Fibroblast of pulmonary artery (primary cell): ENCODE measurements at regions not wholly inside any gene's neighbourhood (a gene's known extent, or its start where the extent isn't known, plus 50 kb on each side); places are given as distances from the start of the nearest gene placed in this dataset.

Experiments used
- DNase-seq: peaks from one replicate; pipeline ENCODE4 v3.0.0-alpha.2; 2010; ENCODE audit warnings: low read depth
- H3K4me3 ChIP-seq: replicated peaks from 2 replicates; pipeline ENCODE4 v1.5.1; 2011; ENCODE audit warnings: low read depth, mild to moderate bottlenecking, control low read depth, low read length, moderate library complexity
- CTCF ChIP-seq: IDR thresholded peaks from 2 replicates; pipeline ENCODE4 v1.5.1; 2011; ENCODE audit warnings: mild to moderate bottlenecking, control low read depth, low read length, inconsistent platforms; ENCODE audit errors: missing control alignments

DNA sequence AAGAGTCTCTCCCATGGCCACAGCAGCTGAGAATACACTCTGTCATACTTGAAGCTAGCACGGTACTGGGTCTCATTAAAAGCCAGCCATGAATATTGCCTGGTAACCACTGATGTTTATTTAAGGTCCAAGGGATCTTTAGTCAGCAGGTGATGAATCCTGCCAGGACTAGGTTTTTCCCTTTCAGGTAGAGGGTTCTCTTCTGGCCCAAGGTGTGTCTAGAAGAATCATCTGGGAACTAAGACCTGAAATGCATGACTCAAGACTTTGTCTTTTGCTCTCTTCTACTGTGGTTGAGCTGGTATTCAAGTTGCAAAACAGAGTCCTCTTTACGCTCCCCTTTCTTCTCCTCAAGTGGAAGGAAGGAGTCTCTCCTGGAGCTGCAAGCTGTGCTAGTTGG is 400.5 kb upstream of the FSIP2 start:
- TF ChIP-seq CTCF, result no peak
- no peak for DNase-seq
- no peak overlapping the region for H3K4me3 ChIP-seq

GRCh38 chr2:185347445-185347844 is 391.2 kb upstream of the FSIP2 start:
- H3K4me3 ChIP-seq, result no peak overlapping the region
- no peak for DNase-seq
- no peak for TF ChIP-seq CTCF

GRCh38 chr2:185360776-185361175 is 377.8 kb upstream of the FSIP2 start:
- H3K4me3 ChIP-seq, result no peak overlapping the region
- TF ChIP-seq CTCF, result no peak
- DNase-seq, result no peak

DNA sequence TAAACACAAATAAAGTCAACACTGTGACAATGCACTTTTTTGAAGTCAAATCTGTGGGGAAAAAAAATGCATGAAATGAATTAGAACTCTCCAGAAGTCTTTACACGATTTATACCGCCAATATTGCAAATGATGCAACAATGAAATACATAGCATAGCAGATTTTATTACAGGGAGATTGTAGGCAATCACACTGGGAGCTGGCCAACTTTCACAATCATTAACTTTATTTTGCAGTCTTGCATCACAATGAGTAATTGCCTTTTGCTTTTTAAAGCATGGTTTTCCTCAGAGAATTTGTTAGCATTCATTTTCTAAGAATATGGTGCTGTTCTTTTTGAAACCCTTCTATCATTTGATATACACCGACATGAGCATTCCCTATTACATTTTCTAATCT is 366.4 kb upstream of the FSIP2 start:
- peak; percentile 9 for DNase-seq
- no peak for TF ChIP-seq CTCF
- no peak overlapping the region for H3K4me3 ChIP-seq

- H3K4me3 ChIP-seq, result no peak overlapping the region
- no peak for TF ChIP-seq CTCF
- DNase-seq, result no peak
Observed at GRCh38 chr2:185373229-185373628, 365.4 kb upstream of the FSIP2 start.

DNA sequence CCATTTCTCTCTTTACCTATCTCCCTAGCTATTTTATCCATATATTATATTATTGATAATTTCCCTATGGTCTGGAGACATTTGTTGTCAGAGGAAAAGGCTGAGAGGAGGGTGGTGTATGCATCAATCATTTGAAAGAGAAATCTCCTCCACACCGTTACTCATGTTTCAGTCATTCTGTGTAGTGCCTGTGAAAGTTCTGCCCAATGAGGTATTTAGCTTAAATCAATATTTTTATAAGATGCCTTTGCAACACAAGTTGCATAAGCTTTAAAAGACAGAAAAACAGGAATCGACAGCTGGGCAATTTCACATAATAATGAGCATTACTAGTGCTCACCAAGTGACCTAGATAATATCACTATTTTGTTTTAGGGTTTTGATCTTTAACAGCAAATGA is 363.7 kb upstream of the FSIP2 start:
- DNase-seq, result no peak
- no peak overlapping the region for H3K4me3 ChIP-seq
- no peak for TF ChIP-seq CTCF

- H3K4me3 ChIP-seq, result no peak overlapping the region
- TF ChIP-seq CTCF, result no peak
- DNase-seq, result no peak
Observed at GRCh38 chr2:185375731-185376130, 362.9 kb upstream of the FSIP2 start.
